BJ (cell line): ENCODE measurements at regions not wholly inside any gene's neighbourhood (a gene's known extent, or its start where the extent isn't known, plus 50 kb on each side); places are given as distances from the start of the nearest gene placed in this dataset.
"Not testable (repeated sequence)": the region's sequence is repeated elsewhere in the genome, so short reads cannot be mapped to it uniquely, and the experiment has no call there.

Experiments
- CTCF ChIA-PET: fragments of 350-600 bp; formaldehyde crosslinking; extraction: SDS; loops from one replicate; lab custom pipeline; 2021; ENCODE audit warnings: antibody characterized with exemption, inconsistent platforms; lab: Yijun Ruan, JAX
- POLR2A ChIA-PET: fragments of 300-600 bp; sonication (Branson Sonifier 250); formaldehyde crosslinking; extraction: SDS; loops from one replicate; lab custom pipeline; 2021; ENCODE audit warnings: antibody characterized with exemption; lab: Charles Lee
- DNase-seq: peaks from one replicate; pipeline ENCODE4 v3.0.0-alpha.2; 2011; ENCODE audit warnings: low read depth
- H3K27me3 ChIP-seq: 2 replicates; pipeline ENCODE4 v1.6.0; 2011; ENCODE audit warnings: low read length; ENCODE audit not compliant: control insufficient read depth, insufficient read depth
- H3K36me3 ChIP-seq: 2 replicates; pipeline ENCODE4 v1.5.1; 2011; ENCODE audit warnings: low read length; ENCODE audit not compliant: control insufficient read depth, insufficient read depth
- H3K4me3 ChIP-seq: 2 replicates; pipeline ENCODE4 v1.5.1; 2011; ENCODE audit warnings: low read depth, mild to moderate bottlenecking, control low read depth, low read length
- CTCF ChIP-seq: IDR thresholded peaks from 2 replicates; pipeline ENCODE4 v1.5.1; 2011; ENCODE audit warnings: low read depth, mild to moderate bottlenecking, control low read depth, inconsistent platforms, low read length, moderate library complexity; ENCODE audit not compliant: insufficient read depth

- CTCF ChIA-PET = no interaction called here
Observed at GRCh38 chr7:67671006-67671548, 674.4 kb downstream of the TYW1 start.

GRCh38 chr7:67673861-67674260 is 677.2 kb downstream of the TYW1 start:
- no peak for TF ChIP-seq CTCF
- POLR2A ChIA-PET = no interaction called here

More at GRCh38 chr7:67671006-67671548, 674.4 kb downstream of the TYW1 start:
- TF ChIP-seq CTCF = no peak
- POLR2A ChIA-PET = no interaction called here
- no peaks in the 10 kb centered on the region for H3K36me3 ChIP-seq
- no peaks in the 10 kb centered on the region for H3K27me3 ChIP-seq
- no peak overlapping the region for H3K4me3 ChIP-seq
- no peak for DNase-seq

GRCh38 chr7:67674862-67675261 is 678.2 kb downstream of the TYW1 start:
- H3K27me3 ChIP-seq, H3K4me3 ChIP-seq, CTCF ChIA-PET, POLR2A ChIA-PET, H3K36me3 ChIP-seq, DNase-seq: not testable (repeated sequence)

More at GRCh38 chr7:67673861-67674260, 677.2 kb downstream of the TYW1 start:
- Histone ChIP-seq H3K4me3 (no peak overlapping the region), H3K27me3 (no peaks in the 10 kb centered on the region), H3K36me3 (no peaks in the 10 kb centered on the region)
- no peak for DNase-seq
- CTCF ChIA-PET = no interaction called here

GRCh38 chr7:67675971-67676370 is 679.3 kb downstream of the TYW1 start:
- no peaks in the 10 kb centered on the region for H3K36me3 ChIP-seq
- TF ChIP-seq CTCF = no peak
- CTCF ChIA-PET = no interaction called here
- no peak overlapping the region for H3K4me3 ChIP-seq
- no peaks in the 10 kb centered on the region for H3K27me3 ChIP-seq
- POLR2A ChIA-PET = no interaction called here
- DNase-seq = no peak

GRCh38 chr7:67678419-67678818 is 681.8 kb downstream of the TYW1 start:
- TF ChIP-seq CTCF = no peak
- DNase-seq = no peak
- ChIA-PET POLR2A (no interaction called here), CTCF (interaction anchor here (0.5 to 0.8 kb wide), 2 partner anchors 14 to 53 kb away, joined by 3 to 4 read pairs; no protein-coding TSS in a partner anchor)
- no peaks in the 10 kb centered on the region for H3K36me3 ChIP-seq
- H3K27me3 ChIP-seq = no peaks in the 10 kb centered on the region
- no peak overlapping the region for H3K4me3 ChIP-seq

- no peak for TF ChIP-seq CTCF
- H3K4me3 ChIP-seq = no peak overlapping the region
- DNase-seq = no peak
- ChIA-PET POLR2A (no interaction called here), CTCF (no interaction called here)
- H3K36me3 ChIP-seq = no peaks in the 10 kb centered on the region
- no peaks in the 10 kb centered on the region for H3K27me3 ChIP-seq
Observed at GRCh38 chr7:67683628-67684027, 687.0 kb downstream of the TYW1 start.
